Thymus (tissue), 11 donors: ENCODE measurements at regions not wholly inside any gene's neighbourhood (a gene's known extent, or its start where the extent isn't known, plus 50 kb on each side); places are given as distances from the start of the nearest gene placed in this dataset.

ENCODE experiments used
- DNase-seq, 9 donors: peaks; one replicate each; pipeline ENCODE4 v3.0.0-alpha.2; 2013; ENCODE audit warnings: low spot score in 9 of 9, low read depth in 6 of 9, missing footprints in 1 of 9
- H3K27ac ChIP-seq, 2 donors: one replicate each; pipeline ENCODE4 v1.5.1; 2013; ENCODE audit warnings: control low read depth in 1 of 2, low read depth in 1 of 2, low read length in 1 of 2, mild to moderate bottlenecking in 1 of 2, moderate library complexity in 1 of 2
- H3K27me3 ChIP-seq, 2 donors: one replicate each; pipeline ENCODE4 v1.5.1; 2013; ENCODE audit warnings: low read length in 1 of 2; ENCODE audit not compliant: control insufficient read depth in 2 of 2, insufficient read depth in 1 of 2
- H3K36me3 ChIP-seq, 2 donors: one replicate each; pipeline ENCODE4 v1.5.1; 2013; ENCODE audit warnings: low read length in 1 of 2, mild to moderate bottlenecking in 1 of 2, moderate library complexity in 1 of 2; ENCODE audit not compliant: control insufficient read depth in 2 of 2, insufficient read depth in 2 of 2
- H3K4me1 ChIP-seq, 2 donors: one replicate each; pipeline ENCODE4 v1.5.1; 2013; ENCODE audit warnings: low read length in 2 of 2; ENCODE audit not compliant: control insufficient read depth in 2 of 2, insufficient read depth in 2 of 2
- H3K4me3 ChIP-seq, 2 donors: one replicate each; pipeline ENCODE4 v1.5.1; 2013; ENCODE audit warnings: low read length in 2 of 2, control low read depth in 1 of 2, mild to moderate bottlenecking in 1 of 2
- H3K9me3 ChIP-seq, 2 donors: one replicate each; pipeline ENCODE4 v1.5.1; 2013; ENCODE audit warnings: low read length in 1 of 2, mild to moderate bottlenecking in 1 of 2; ENCODE audit not compliant: control insufficient read depth in 2 of 2, insufficient read depth in 1 of 2
- WGBS: extraction: QIAGEN DNeasy Blood & Tissue Kit; methylation state at CpG from one replicate; pipeline ENCODE4 v1.1.7; 2013; 5-methylcytosine and 5-hydroxymethylcytosine counted together
- donor health status: healthy.

GRCh38 chr16:51535591-51535990 lies 384.5 kb upstream of the SALL1 start:
- WGBS, result 86% methylated on average over 11 of the region's 11 CpGs
- Histone ChIP-seq H3K36me3 (no peaks in the 10 kb centered on the region), H3K4me1 (no peaks in the 10 kb centered on the region), H3K4me3 (no peak overlapping the region), H3K27me3 (no peaks in the 10 kb centered on the region), H3K9me3 (no peaks in the 10 kb centered on the region), H3K27ac (no peak overlapping the region)
- DNase-seq, result no peak

- Histone ChIP-seq H3K4me3 (no peak overlapping the region), H3K4me1 (no peaks in the 10 kb centered on the region), H3K36me3 (no peaks in the 10 kb centered on the region), H3K27me3 (no peaks in the 10 kb centered on the region), H3K9me3 (no peaks in the 10 kb centered on the region), H3K27ac (no peak overlapping the region)
- 85% methylated on average over 1 of the region's 1 CpG for WGBS
- DNase-seq, result no peak
Observed at GRCh38 chr16:51532551-51532950, 381.5 kb upstream of the SALL1 start.

DNA sequence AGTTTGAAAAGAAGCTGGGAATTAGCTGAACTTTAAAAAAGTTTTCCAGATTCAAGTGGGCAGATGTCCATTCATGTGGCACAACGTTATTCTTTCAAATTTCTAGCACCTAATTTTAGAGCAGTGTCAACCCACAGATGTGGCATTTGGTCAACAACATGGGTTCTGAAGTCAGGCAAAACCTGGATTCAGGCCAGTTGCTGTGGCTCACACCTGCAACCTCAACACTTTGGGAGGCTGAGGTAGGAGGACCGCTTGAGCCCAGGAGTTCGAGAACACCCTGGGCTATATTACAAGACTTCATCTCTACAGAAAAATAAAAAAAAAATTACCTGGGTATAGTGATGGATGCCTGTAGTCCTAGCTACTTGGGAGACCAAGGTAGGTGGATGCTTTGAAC lies 380.2 kb upstream of the SALL1 start:
- no peaks in the 10 kb centered on the region for H3K9me3 ChIP-seq
- H3K27ac ChIP-seq, result no peak overlapping the region
- H3K4me3 ChIP-seq, result no peak overlapping the region
- H3K27me3 ChIP-seq, result no peaks in the 10 kb centered on the region
- 95% methylated on average over 3 of the region's 3 CpGs for WGBS
- H3K36me3 ChIP-seq, result no peaks in the 10 kb centered on the region
- no peak for DNase-seq
- H3K4me1 ChIP-seq, result no peaks in the 10 kb centered on the region

- no peak overlapping the region for H3K27ac ChIP-seq
- no peaks in the 10 kb centered on the region for H3K9me3 ChIP-seq
- no peaks in the 10 kb centered on the region for H3K27me3 ChIP-seq
- WGBS, result 88% methylated on average over 6 of the region's 6 CpGs
- no peak overlapping the region for H3K4me3 ChIP-seq
- DNase-seq, result no peak
- H3K36me3 ChIP-seq, result no peaks in the 10 kb centered on the region
- H3K4me1 ChIP-seq, result no peaks in the 10 kb centered on the region
Observed at GRCh38 chr16:51527349-51527748, 376.3 kb upstream of the SALL1 start.

DNA sequence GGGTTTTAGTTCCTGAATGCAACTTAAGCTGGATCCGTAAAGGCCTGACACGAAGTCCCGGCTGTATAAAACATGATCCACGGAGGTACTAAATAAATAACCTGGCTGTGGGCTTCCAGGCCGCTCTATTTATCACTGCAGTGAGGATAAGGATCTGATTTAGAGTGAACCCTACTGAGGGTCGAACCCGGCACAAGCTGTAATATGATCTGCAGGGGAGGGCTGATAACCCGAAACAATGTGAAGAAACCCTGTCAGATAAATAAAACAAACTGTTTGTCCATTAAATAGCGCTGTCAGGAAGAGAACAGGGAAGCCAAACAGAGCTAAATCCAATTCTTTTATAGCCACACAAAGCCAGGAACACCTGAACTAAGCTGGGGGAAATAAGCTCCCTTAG lies 375.6 kb upstream of the SALL1 start:
- H3K9me3 ChIP-seq, result no peaks in the 10 kb centered on the region

DNA sequence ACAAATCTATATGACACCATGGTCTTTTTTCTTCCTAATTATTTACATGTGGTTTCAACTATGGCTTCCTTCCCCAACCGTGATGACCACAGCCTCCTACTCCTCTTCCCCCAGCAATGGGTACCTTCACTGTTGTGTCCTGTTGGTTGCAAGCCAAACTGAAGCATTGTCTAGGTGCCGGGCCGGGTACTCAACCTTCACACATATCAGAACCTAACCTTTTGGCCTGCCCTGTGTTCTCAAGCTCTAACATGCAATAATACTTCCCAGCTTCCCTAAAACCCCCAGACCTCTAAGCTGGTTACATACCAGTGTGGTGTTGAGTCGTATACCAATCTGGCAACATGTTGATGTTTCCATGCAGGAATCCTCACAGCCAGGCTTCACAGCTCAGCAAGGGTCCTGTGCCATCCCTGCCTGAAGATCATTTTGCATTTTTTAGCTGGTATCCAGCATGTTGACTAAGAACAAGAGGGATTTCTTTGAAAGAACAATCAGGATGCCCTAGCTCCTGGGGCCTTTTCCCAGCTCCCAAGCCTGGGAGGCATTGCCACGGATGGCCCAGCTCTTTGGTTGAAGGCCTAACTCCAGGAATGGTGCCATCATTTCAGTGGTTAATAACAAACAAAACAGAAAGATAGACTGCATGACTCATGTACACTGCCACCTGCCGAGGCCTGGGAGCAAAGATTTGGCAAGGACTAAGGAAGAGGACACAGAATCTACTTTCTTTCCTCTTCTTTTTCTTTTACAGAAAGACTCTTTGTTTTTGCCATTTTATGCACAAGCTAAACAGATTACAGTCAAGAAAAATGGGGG lies 373.7 kb upstream of the SALL1 start:
- no peak for DNase-seq
- Histone ChIP-seq H3K27me3 (no peaks in the 10 kb centered on the region), H3K4me3 (no peak overlapping the region), H3K27ac (no peak overlapping the region), H3K4me1 (no peaks in the 10 kb centered on the region), H3K36me3 (no peaks in the 10 kb centered on the region), H3K9me3 (no peaks in the 10 kb centered on the region)
- WGBS, result 72% methylated on average over 6 of the region's 6 CpGs

More for the DNA sequence above, 375.6 kb upstream of the SALL1 start:
- Histone ChIP-seq H3K4me3 (no peak overlapping the region), H3K27ac (no peak overlapping the region), H3K27me3 (no peaks in the 10 kb centered on the region), H3K36me3 (no peaks in the 10 kb centered on the region), H3K4me1 (no peaks in the 10 kb centered on the region)
- 44% methylated on average over 9 of the region's 9 CpGs for WGBS
- no peak for DNase-seq

DNA sequence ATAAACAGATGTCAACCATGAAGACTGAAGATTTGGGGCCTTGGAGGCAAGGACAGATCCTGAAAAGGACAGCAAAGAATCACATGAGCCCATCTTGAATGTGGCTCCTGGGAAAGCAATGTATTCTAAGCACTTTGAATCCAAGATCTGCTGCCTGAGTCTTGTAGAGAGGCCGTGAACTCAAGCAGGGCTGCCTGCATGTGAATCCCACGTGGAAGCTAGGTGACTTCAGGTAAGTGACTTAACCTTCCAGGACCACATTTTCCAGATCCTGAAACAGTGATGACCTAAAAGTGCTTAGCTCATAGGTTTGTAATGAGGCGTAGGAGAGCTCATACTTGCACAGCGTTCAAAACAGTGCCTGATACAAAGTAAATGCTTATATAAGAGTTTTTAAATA lies 373.0 kb upstream of the SALL1 start:
- H3K4me1 ChIP-seq, result no peaks in the 10 kb centered on the region
- 91% methylated on average over 4 of the region's 4 CpGs for WGBS
- H3K27ac ChIP-seq, result no peak overlapping the region
- no peaks in the 10 kb centered on the region for H3K27me3 ChIP-seq
- DNase-seq, result no peak
- no peaks in the 10 kb centered on the region for H3K9me3 ChIP-seq
- H3K36me3 ChIP-seq, result no peaks in the 10 kb centered on the region
- H3K4me3 ChIP-seq, result no peak overlapping the region

DNA sequence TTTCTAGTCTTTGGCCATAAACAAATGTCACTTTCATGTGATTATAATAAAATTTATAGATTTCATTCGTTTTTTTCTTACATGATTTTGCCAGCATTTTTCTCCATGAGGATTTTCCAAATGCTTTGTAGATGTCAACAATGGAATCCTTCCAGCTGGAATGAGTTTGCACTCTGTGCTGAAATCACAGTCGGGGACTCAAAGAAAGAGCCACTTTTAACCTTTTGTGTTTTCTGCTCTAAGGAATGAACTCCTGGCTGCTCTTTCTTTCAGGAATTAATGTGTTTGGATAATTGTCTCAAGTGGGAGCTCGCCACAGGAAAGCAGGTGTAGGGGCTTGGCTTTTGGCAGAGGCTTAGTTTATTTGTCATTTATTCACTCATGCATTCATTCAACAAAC lies 372.3 kb upstream of the SALL1 start:
- no peak for DNase-seq
- Histone ChIP-seq H3K4me1 (no peaks in the 10 kb centered on the region), H3K27me3 (no peaks in the 10 kb centered on the region), H3K4me3 (no peak overlapping the region), H3K27ac (no peak overlapping the region), H3K36me3 (no peaks in the 10 kb centered on the region), H3K9me3 (no peaks in the 10 kb centered on the region)
- 82% methylated on average over 3 of the region's 3 CpGs for WGBS

- Histone ChIP-seq H3K4me1 (no peaks in the 10 kb centered on the region), H3K36me3 (no peaks in the 10 kb centered on the region), H3K9me3 (no peaks in the 10 kb centered on the region), H3K4me3 (no peak overlapping the region), H3K27me3 (no peaks in the 10 kb centered on the region), H3K27ac (no peak overlapping the region)
- DNase-seq, result no peak
Observed at GRCh38 chr16:51522902-51523301, 371.8 kb upstream of the SALL1 start.
